ENCODE measurements at regions not wholly inside any gene's neighbourhood (a gene's known extent, or its start where the extent isn't known, plus 50 kb on each side); places are given as distances from the start of the nearest gene placed in this dataset.

GRCh38 chr5:40361378-40361777, 318.3 kb upstream of the PTGER4 start:
- H3K36me3 ChIP-seq (ENCODE audit: control insufficient read depth, insufficient read depth, low read length): no peaks in the 10 kb centered on the region
- TF ChIP-seq CTCF (IDR thresholded peaks at IDR 0.05; ENCODE audit: insufficient read depth, low read length, severe bottlenecking): no peak
- no peak for FAIRE-seq
- H3K4me3 ChIP-seq (ENCODE audit: low read depth, low read length): no peak overlapping the region
- DNase-seq (ENCODE audit: low read depth): no peak
- H3K27me3 ChIP-seq (ENCODE audit: control insufficient read depth, insufficient read depth, low read length): no peaks in the 10 kb centered on the region

- Histone ChIP-seq H3K36me3 (ENCODE audit: control insufficient read depth, insufficient read depth, low read length) (no peaks in the 10 kb centered on the region), H3K4me3 (ENCODE audit: low read depth, low read length) (no peak overlapping the region), H3K27me3 (ENCODE audit: control insufficient read depth, insufficient read depth, low read length) (no peaks in the 10 kb centered on the region)
- no peak for TF ChIP-seq CTCF (IDR thresholded peaks at IDR 0.05; ENCODE audit: insufficient read depth, low read length, severe bottlenecking)
- DNase-seq (ENCODE audit: low read depth) (no peak), FAIRE-seq (no peak)
Measured at GRCh38 chr5:40360685-40361084, 319.0 kb upstream of the PTGER4 start.

- Histone ChIP-seq H3K27me3 (ENCODE audit: control insufficient read depth, insufficient read depth, low read length) (no peaks in the 10 kb centered on the region), H3K4me3 (ENCODE audit: low read depth, low read length) (no peak overlapping the region), H3K36me3 (ENCODE audit: control insufficient read depth, insufficient read depth, low read length) (no peaks in the 10 kb centered on the region)
- DNase-seq (ENCODE audit: low read depth) (no peak), FAIRE-seq (no peak)
- no peak for TF ChIP-seq CTCF (IDR thresholded peaks at IDR 0.05; ENCODE audit: insufficient read depth, low read length, severe bottlenecking)
Measured at GRCh38 chr5:40359832-40360231, 319.9 kb upstream of the PTGER4 start.

- Histone ChIP-seq H3K4me3 (ENCODE audit: low read depth, low read length) (no peak overlapping the region), H3K36me3 (ENCODE audit: control insufficient read depth, insufficient read depth, low read length) (no peaks in the 10 kb centered on the region), H3K27me3 (ENCODE audit: control insufficient read depth, insufficient read depth, low read length) (no peaks in the 10 kb centered on the region)
- TF ChIP-seq CTCF (IDR thresholded peaks at IDR 0.05; ENCODE audit: insufficient read depth, low read length, severe bottlenecking): no peak
- no peak for DNase-seq (ENCODE audit: low read depth)
- FAIRE-seq: no peak
Measured at GRCh38 chr5:40359093-40359492, 320.6 kb upstream of the PTGER4 start.

GRCh38 chr5:40356248-40356647, 323.5 kb upstream of the PTGER4 start:
- H3K36me3 ChIP-seq (ENCODE audit: control insufficient read depth, insufficient read depth, low read length): no peaks in the 10 kb centered on the region
- no peaks in the 10 kb centered on the region for H3K27me3 ChIP-seq (ENCODE audit: control insufficient read depth, insufficient read depth, low read length)
- FAIRE-seq (no peak), DNase-seq (ENCODE audit: low read depth) (no peak)
- H3K4me3 ChIP-seq (ENCODE audit: low read depth, low read length): no peak overlapping the region
- no peak for TF ChIP-seq CTCF (IDR thresholded peaks at IDR 0.05; ENCODE audit: insufficient read depth, low read length, severe bottlenecking)

- Histone ChIP-seq H3K36me3 (ENCODE audit: control insufficient read depth, insufficient read depth, low read length) (no peaks in the 10 kb centered on the region), H3K27me3 (ENCODE audit: control insufficient read depth, insufficient read depth, low read length) (no peaks in the 10 kb centered on the region), H3K4me3 (ENCODE audit: low read depth, low read length) (no peak overlapping the region)
- no peak for TF ChIP-seq CTCF (IDR thresholded peaks at IDR 0.05; ENCODE audit: insufficient read depth, low read length, severe bottlenecking)
- FAIRE-seq (no peak), DNase-seq (ENCODE audit: low read depth) (no peak)
Measured at GRCh38 chr5:40355846-40356245, 323.9 kb upstream of the PTGER4 start.

All from bronchial epithelial cell (primary cell).